ENCODE measurements at regions not wholly inside any gene's neighbourhood (a gene's known extent, or its start where the extent isn't known, plus 50 kb on each side); places are given as distances from the start of the nearest gene placed in this dataset.

GRCh38 chr7:86006909-86007308 lies 636.8 kb upstream of the GRM3 start:
- TF ChIP-seq EGR1 (IDR thresholded peaks at IDR 0.05) (no peak), MAX (IDR thresholded peaks at IDR 0.05) (no peak), TEAD4 (IDR thresholded peaks at IDR 0.05) (no peak), TAF1 (IDR thresholded peaks at IDR 0.05; ENCODE audit: low read depth) (no peak), FOXM1 (IDR thresholded peaks at IDR 0.05; ENCODE audit: borderline replicate concordance, low read depth) (no peak), NFIC (IDR thresholded peaks at IDR 0.05) (no peak), YY1 (IDR thresholded peaks at IDR 0.05; ENCODE audit: low read depth) (no peak), TCF12 (IDR thresholded peaks at IDR 0.05; ENCODE audit: low read depth) (no peak), EP300 (IDR thresholded peaks at IDR 0.05; ENCODE audit: borderline replicate concordance) (no peak)
- TF ChIP-seq, protein P1, sequence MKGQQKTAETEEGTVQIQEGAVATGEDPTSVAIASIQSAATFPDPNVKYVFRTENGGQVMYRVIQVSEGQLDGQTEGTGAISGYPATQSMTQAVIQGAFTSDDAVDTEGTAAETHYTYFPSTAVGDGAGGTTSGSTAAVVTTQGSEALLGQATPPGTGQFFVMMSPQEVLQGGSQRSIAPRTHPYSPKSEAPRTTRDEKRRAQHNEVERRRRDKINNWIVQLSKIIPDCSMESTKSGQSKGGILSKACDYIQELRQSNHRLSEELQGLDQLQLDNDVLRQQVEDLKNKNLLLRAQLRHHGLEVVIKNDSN (IDR thresholded peaks at IDR 0.05) = no peak
- TF ChIP-seq, protein P2, sequence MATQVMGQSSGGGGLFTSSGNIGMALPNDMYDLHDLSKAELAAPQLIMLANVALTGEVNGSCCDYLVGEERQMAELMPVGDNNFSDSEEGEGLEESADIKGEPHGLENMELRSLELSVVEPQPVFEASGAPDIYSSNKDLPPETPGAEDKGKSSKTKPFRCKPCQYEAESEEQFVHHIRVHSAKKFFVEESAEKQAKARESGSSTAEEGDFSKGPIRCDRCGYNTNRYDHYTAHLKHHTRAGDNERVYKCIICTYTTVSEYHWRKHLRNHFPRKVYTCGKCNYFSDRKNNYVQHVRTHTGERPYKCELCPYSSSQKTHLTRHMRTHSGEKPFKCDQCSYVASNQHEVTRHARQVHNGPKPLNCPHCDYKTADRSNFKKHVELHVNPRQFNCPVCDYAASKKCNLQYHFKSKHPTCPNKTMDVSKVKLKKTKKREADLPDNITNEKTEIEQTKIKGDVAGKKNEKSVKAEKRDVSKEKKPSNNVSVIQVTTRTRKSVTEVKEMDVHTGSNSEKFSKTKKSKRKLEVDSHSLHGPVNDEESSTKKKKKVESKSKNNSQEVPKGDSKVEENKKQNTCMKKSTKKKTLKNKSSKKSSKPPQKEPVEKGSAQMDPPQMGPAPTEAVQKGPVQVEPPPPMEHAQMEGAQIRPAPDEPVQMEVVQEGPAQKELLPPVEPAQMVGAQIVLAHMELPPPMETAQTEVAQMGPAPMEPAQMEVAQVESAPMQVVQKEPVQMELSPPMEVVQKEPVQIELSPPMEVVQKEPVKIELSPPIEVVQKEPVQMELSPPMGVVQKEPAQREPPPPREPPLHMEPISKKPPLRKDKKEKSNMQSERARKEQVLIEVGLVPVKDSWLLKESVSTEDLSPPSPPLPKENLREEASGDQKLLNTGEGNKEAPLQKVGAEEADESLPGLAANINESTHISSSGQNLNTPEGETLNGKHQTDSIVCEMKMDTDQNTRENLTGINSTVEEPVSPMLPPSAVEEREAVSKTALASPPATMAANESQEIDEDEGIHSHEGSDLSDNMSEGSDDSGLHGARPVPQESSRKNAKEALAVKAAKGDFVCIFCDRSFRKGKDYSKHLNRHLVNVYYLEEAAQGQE (IDR thresholded peaks at IDR 0.05; ENCODE audit: low read depth) = no peak

All from Ishikawa (cell line).